ENCODE measurements at regions not wholly inside any gene's neighbourhood (a gene's known extent, or its start where the extent isn't known, plus 50 kb on each side); places are given as distances from the start of the nearest gene placed in this dataset.

GRCh38 chr3:44080474-44081072, 161.1 kb upstream of the TOPAZ1 start:
- no peak for DNase-seq (ENCODE audit: low spot score)

DNA sequence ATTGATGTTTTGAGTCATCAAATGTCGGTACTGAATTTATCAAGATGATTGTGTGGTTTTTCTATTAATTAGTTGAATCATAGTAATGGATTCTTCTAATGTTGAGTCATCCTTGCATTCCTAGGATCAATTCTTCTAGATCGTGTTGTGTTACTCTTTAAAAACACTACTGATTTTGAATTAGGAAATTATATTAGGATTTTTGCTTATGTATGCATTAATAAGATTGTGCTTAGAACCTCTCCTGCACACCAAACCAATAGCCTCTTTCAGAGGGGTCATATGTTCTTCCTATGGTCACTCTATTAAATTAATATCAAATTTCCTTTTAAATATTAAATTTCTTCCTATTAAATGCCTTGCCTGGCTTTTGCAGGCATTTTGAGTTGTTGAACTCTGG, 151.7 kb upstream of the TOPAZ1 start:
- DNase-seq (ENCODE audit: low spot score), result no peak

DNA sequence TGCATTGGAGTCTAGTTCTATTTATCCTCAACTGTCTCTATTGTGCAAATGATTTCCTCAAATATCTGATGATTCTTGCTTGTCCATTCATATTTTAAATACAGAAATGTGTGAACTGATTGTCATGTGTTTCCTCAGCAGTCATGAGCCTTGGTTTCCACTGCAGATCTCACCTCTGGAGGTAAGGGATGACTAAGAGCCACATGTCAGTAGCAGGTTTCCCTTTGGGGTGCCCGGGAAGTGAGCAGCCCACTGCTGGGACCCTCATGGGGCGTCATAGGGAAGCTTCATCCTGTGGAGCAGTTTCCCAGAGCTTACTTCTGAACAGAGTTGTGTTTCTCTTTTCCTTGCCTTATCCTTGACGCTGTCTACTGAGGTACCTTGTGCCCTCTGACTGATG, 149.2 kb upstream of the TOPAZ1 start:
- DNase-seq (ENCODE audit: low spot score), result no peak

- no peak for DNase-seq (ENCODE audit: low spot score)
Observed at GRCh38 chr3:44093531-44093930, 148.2 kb upstream of the TOPAZ1 start.

GRCh38 chr3:44098656-44099415, 142.8 kb upstream of the TOPAZ1 start:
- no peak for DNase-seq (ENCODE audit: low spot score)

- no peak for DNase-seq (ENCODE audit: low spot score)
Observed at GRCh38 chr3:44099566-44100297, 142.0 kb upstream of the TOPAZ1 start.

DNA sequence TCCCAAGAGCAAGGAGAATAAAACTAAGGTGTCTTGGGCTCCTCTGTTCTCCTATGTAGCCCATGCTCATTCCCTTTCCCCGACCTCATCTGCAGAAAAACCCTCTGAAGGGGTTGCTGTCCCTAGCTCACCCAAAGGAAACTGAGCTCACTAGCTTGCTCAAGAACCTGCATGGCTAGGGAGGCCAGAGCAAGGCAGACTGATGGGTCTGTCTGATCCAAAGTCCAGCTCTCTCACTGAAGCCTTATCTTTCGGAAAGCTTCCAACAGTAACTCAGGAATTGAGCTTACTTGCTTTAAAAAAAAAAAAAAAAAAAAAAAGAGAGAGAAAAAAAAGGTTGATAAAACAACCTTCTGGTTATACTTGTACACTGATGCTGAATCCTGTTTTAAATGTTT, 141.4 kb upstream of the TOPAZ1 start:
- no peak for DNase-seq (ENCODE audit: low spot score)

- DNase-seq (ENCODE audit: low spot score), result no peak
Observed at GRCh38 chr3:44104043-44104442, 137.6 kb upstream of the TOPAZ1 start.

- DNase-seq (ENCODE audit: low spot score), result no peak
Observed at GRCh38 chr3:44104668-44105321, 136.9 kb upstream of the TOPAZ1 start.

GRCh38 chr3:44105571-44105970, 136.1 kb upstream of the TOPAZ1 start:
- DNase-seq (ENCODE audit: low spot score), result no peak

DNA sequence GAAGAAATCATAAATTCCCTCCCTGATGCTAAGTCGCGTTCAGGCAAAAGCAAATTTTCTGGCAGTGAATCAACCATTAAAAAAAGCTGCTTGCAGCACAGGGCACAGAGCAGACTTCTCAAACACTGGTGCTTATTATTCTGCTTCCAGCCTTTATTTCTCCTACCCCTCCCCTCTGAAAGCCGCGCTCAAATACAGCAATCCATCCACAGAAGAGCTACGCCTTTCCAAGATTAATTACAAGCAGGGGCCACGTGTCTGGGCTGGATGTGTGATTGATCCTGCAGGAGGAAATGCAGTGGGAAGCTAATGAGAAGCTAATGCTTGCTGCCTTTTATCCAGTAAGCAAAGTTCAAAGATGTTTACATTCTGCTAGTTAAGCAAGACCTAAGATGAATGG, 134.9 kb upstream of the TOPAZ1 start:
- no peak for DNase-seq (ENCODE audit: low spot score)

DNA sequence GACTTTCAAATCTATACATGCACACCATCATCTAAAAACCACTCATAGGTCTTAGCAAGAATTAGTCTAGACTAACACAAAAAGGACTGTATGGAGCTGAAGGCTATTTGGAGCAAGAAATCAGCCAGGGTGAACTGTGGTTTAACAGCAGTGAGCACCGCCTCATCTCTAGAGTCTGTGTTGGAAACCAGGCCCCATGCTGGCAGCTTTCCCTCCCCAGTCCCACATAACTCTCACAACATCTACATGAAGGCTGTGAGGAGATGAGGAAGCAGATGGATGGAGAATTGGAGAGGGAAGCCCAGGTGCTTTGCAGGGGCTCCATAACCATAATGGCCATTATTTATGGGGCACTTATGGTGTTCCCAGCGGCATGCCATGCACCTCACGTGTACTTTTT, 133.2 kb upstream of the TOPAZ1 start:
- DNase-seq (ENCODE audit: low spot score), result no peak

DNA sequence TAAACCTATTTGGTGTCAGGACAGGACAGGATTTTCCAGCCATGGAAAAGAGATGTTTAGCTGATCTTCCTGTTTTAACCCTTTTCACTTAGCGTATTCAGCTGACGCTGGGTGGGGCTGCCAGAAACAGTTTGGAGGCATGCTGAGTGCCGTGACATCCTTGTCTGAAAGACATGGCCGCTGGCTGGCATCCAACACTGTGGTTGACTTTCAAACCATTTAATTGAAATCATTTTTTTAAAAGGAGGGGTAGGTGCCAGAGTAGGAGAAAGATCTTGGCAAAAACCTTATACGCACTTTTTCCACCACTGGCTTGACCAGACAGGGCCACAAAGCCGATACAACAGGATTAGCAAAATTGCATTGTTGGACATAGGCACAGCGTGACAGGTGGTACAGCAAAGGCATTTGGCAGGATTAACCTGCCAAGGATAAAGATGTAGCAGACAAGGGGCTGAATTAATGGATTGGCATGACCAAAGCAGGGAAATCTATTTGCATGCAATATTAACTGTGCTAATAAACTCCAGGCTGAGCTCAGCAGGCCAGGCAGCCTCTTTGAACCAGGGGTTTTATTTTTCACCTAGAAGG, 131.8 kb upstream of the TOPAZ1 start:
- no peak for DNase-seq (ENCODE audit: low spot score)

DNA sequence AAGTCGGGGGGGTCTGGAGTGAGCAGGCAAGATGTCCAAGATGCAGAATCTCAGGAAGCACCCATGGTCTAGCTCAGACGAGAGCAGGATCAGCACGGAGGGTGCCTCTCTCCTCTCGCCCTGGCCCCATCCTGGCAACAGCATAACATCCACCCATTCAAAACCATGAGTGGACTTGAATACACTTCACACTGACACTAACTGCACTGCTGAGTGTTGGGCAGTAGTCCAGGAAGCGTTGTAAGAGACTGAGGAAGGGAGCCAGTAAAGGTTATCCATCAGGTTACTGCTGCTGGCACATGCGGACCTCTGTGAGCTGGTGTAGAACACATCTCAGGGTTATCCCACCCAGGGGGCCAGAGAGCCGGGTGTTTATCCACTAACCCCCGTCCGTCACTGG, 131.0 kb upstream of the TOPAZ1 start:
- no peak for DNase-seq (ENCODE audit: low spot score)

- no peak for DNase-seq (ENCODE audit: low spot score)
Observed at GRCh38 chr3:44111482-44111881, 130.2 kb upstream of the TOPAZ1 start.

GRCh38 chr3:44114142-44114541, 127.5 kb upstream of the TOPAZ1 start:
- no peak for DNase-seq (ENCODE audit: low spot score)

GRCh38 chr3:44117239-44117638, 124.4 kb upstream of the TOPAZ1 start:
- DNase-seq (ENCODE audit: low spot score), result no peak

DNA sequence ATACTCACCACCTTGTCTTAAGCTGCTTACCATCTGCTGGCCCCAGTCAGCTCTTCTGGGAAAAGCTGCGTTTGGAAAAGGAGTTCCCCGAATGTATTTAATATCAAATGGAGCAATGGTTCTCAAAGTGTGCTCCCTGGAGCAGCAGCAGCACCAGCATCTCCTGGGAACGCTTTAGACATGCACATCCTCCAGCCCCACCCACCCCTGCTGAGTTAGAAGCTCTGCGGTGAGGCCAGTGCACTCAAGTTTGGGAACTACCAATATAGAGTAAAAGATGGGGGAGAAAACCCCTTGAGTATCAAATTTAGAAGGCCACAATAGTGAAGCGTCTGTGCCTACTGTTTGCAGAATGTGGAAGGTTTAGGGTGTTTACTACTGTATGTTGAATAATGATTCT, 124.0 kb upstream of the TOPAZ1 start:
- no peak for DNase-seq (ENCODE audit: low spot score)

GRCh38 chr3:44120721-44121582, 120.7 kb upstream of the TOPAZ1 start:
- no peak for DNase-seq (ENCODE audit: low spot score)

DNA sequence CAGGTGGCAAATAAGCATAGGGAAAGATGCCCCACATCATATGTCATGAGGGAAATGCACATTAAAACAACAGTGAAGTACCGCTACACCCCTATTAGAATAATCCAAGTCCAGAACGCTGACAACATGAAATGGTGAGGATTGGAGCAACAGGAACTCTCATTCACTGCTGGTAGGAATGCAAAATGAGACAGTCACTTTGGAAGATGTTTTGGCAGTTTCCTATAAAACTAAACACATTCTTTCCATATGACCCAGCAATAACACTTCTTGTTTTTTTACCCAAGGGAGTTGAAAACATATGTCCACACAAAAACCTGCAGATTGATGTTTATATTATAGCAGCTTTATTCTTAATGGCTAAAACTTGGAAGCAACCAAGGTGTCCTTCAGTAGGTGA, 116.4 kb upstream of the TOPAZ1 start:
- no peak for DNase-seq (ENCODE audit: low spot score)

DNA sequence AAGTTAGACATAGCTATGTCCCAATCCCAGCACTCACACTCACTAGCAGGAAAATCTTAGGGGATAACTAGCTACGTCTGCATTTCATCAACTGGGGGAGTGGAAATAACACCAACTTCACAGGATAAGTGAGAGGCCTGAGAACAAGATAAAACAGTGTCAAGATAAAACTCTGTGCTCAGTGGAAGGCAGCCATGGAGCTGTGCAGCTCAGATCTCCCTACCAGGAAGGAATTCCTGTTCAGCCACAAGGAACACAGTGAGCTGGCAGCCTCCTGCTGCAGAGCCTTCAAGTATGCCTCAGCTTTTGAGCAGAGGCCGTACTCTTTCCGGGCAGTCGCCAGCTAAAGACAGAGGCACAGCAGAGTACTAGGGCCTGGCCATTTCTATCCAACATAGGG, 115.8 kb upstream of the TOPAZ1 start:
- DNase-seq (ENCODE audit: low spot score), result no peak
